Nephron progenitor cell (in vitro differentiated cells): ENCODE measurements at regions not wholly inside any gene's neighbourhood (a gene's known extent, or its start where the extent isn't known, plus 50 kb on each side); places are given as distances from the start of the nearest gene placed in this dataset.

Experiments used
- DNase-seq: peaks from one replicate; pipeline ENCODE4 v3.0.0; 2021
- H3K27ac Mint-ChIP-seq: 2 replicates; pipeline ENCODE4 v1.8.0; 2021; ENCODE audit warnings: mild to moderate bottlenecking, moderate library complexity, mixed read lengths
- H3K27me3 Mint-ChIP-seq: 2 replicates; pipeline ENCODE4 v1.8.0; 2021; ENCODE audit warnings: mild to moderate bottlenecking, low read depth, mixed read lengths; ENCODE audit not compliant: poor library complexity
- H3K36me3 Mint-ChIP-seq: 2 replicates; pipeline ENCODE4 v1.8.0; 2021; ENCODE audit warnings: low read depth, mixed read lengths
- H3K4me1 Mint-ChIP-seq: 2 replicates; pipeline ENCODE4 v1.8.0; 2021; ENCODE audit warnings: mixed read lengths
- H3K4me3 Mint-ChIP-seq: 2 replicates; pipeline ENCODE4 v1.8.0; 2021; ENCODE audit warnings: mild to moderate bottlenecking, moderate library complexity, mixed read lengths
- H3K9me3 Mint-ChIP-seq: 2 replicates; pipeline ENCODE4 v1.8.0; 2021; ENCODE audit warnings: mild to moderate bottlenecking, moderate library complexity, mixed read lengths
- TF ChIP-seq, protein P1 (sequence below): fragments of 200-600 bp; sonication (generic); IDR thresholded peaks from 2 replicates; pipeline ENCODE4 v1.5.0; 2021; ENCODE audit warnings: antibody characterized with exemption

DNA sequence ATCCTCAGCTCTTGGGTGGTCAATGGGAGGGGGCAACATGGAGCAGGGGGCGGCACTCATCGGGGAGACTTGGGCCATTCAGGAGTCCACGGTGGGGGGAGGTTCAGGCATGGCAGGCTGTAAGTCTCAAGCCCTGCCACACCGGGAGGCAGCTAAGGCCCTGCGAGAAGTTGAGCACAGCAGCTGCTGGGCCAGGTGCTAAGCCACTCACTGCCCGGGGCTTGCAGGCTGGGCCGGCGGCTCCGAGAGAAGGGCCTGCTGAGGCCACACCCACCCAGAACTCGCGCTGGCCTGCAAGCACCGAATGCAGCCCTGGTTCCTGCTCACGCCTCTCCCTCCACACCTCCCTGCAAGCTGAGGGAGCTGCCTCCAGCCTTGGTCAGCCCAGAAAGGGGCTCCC is 131.4 kb downstream of the OR4C45 start:
- Mint-ChIP-seq H3K36me3 (no peaks in the 10 kb centered on the region), H3K4me3 (no peak overlapping the region), H3K27me3 (no peaks in the 10 kb centered on the region), H3K4me1 (no peaks in the 10 kb centered on the region), H3K9me3 (peaks cover 87% of the 10 kb centered on the region), H3K27ac (no peak overlapping the region)
- no peak for DNase-seq
- TF ChIP-seq, protein P1, sequence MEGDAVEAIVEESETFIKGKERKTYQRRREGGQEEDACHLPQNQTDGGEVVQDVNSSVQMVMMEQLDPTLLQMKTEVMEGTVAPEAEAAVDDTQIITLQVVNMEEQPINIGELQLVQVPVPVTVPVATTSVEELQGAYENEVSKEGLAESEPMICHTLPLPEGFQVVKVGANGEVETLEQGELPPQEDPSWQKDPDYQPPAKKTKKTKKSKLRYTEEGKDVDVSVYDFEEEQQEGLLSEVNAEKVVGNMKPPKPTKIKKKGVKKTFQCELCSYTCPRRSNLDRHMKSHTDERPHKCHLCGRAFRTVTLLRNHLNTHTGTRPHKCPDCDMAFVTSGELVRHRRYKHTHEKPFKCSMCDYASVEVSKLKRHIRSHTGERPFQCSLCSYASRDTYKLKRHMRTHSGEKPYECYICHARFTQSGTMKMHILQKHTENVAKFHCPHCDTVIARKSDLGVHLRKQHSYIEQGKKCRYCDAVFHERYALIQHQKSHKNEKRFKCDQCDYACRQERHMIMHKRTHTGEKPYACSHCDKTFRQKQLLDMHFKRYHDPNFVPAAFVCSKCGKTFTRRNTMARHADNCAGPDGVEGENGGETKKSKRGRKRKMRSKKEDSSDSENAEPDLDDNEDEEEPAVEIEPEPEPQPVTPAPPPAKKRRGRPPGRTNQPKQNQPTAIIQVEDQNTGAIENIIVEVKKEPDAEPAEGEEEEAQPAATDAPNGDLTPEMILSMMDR: no peak

GRCh38 chr11:50169634-50170033 is 137.0 kb downstream of the OR4C45 start:
- no peak for DNase-seq
- no peaks in the 10 kb centered on the region for H3K27me3 Mint-ChIP-seq
- H3K4me3 Mint-ChIP-seq: no peak overlapping the region
- no peak overlapping the region for H3K27ac Mint-ChIP-seq
- H3K4me1 Mint-ChIP-seq: no peaks in the 10 kb centered on the region
- H3K36me3 Mint-ChIP-seq: no peaks in the 10 kb centered on the region
- TF ChIP-seq, protein P1: no peak
- H3K9me3 Mint-ChIP-seq: peaks cover 85% of the 10 kb centered on the region

DNA sequence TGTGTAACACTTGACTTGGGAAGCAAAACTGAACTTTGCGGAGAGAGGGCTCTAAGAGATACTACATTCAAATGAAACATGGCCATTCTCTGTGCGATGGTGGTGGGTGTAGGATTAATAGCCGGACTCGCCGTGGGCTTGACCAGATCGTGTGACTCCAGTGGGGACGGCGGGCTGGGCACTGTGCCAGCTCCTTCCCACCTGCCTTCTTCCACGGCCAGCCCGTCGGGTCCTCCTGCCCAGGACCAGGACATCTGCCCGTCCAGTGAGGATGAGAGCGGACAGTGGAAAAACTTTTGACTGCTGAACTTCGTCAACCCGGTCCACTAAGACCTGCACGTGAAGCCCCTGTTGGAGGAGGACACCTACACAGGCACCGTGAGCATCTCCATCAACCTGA is 137.4 kb downstream of the OR4C45 start:
- DNase-seq: no peak
- no peaks in the 10 kb centered on the region for H3K36me3 Mint-ChIP-seq

DNA sequence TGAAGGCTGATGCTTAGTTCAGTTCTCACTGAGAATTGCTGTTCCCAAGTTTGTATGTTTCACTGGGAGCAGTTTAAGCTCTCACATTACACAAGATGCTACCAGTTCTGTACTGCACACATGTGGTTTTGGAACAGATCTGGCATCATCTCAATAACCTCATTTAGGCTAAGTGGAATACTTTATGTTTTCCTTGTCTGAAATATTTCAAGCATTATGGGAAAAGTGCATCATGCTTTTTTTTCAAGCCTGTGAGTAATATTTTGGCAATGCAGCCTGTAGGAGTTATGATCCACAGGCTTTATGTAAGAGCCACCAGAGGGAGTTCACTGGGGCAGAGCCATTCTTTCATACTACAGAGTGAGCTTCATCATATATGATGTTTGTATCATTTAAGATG is 141.5 kb downstream of the OR4C45 start:
- H3K27ac Mint-ChIP-seq: no peak overlapping the region
- H3K4me3 Mint-ChIP-seq: no peak overlapping the region
- H3K36me3 Mint-ChIP-seq: no peaks in the 10 kb centered on the region
- no peaks in the 10 kb centered on the region for H3K27me3 Mint-ChIP-seq
- TF ChIP-seq, protein P1: no peak
- no peaks in the 10 kb centered on the region for H3K4me1 Mint-ChIP-seq
- peaks cover 67% of the 10 kb centered on the region for H3K9me3 Mint-ChIP-seq
- no peak for DNase-seq

More for the DNA sequence above, 137.4 kb downstream of the OR4C45 start:
- Mint-ChIP-seq H3K4me3 (no peak overlapping the region), H3K27me3 (no peaks in the 10 kb centered on the region), H3K9me3 (peaks cover 85% of the 10 kb centered on the region), H3K4me1 (no peaks in the 10 kb centered on the region), H3K27ac (no peak overlapping the region)
- TF ChIP-seq, protein P1: no peak

DNA sequence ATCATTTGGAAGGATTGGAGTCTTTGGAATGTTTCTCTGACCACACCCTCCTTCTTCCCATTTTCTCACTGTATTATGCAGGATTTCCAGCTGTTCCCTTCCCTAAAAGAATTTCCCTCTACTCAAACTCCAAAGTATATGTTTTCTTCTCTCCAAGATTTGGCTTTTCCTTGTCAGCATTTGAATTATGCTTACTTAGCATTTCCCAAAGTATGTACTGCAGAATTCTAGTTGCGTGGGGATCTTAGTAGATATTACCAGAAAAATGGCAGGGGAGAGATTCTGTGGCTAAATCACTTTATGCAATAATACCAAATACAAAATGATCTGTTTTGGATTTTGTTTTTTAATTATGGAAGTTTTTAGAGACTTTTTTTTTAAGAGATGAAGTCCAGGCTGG is 142.3 kb downstream of the OR4C45 start:
- H3K27ac Mint-ChIP-seq: no peak overlapping the region
- H3K4me1 Mint-ChIP-seq: no peaks in the 10 kb centered on the region
- peaks cover 59% of the 10 kb centered on the region for H3K9me3 Mint-ChIP-seq
- H3K4me3 Mint-ChIP-seq: no peak overlapping the region
- no peaks in the 10 kb centered on the region for H3K36me3 Mint-ChIP-seq
- DNase-seq: no peak
- H3K27me3 Mint-ChIP-seq: no peaks in the 10 kb centered on the region
- TF ChIP-seq, protein P1: no peak

- H3K27me3 Mint-ChIP-seq: no peaks in the 10 kb centered on the region
- TF ChIP-seq, protein P1: no peak
- no peak overlapping the region for H3K27ac Mint-ChIP-seq
- no peak for DNase-seq
- H3K4me1 Mint-ChIP-seq: no peaks in the 10 kb centered on the region
- H3K9me3 Mint-ChIP-seq: peaks cover 49% of the 10 kb centered on the region
- no peaks in the 10 kb centered on the region for H3K36me3 Mint-ChIP-seq
- H3K4me3 Mint-ChIP-seq: no peak overlapping the region
These were observed 146.1 kb downstream of the OR4C45 start for GRCh38 chr11:50178737-50179136.
